Fibroblast of lung (primary cell): ENCODE measurements at regions not wholly inside any gene's neighbourhood (a gene's known extent, or its start where the extent isn't known, plus 50 kb on each side); places are given as distances from the start of the nearest gene placed in this dataset.

Experiments used
- DNase-seq, 2 donors: peaks; one replicate each; pipeline versions ENCODE4 v3.0.0 to v3.0.0-alpha.2; 2010; ENCODE audit warnings: low read depth in 2 of 2
- H2AFZ ChIP-seq: 2 replicates; pipeline ENCODE4 v1.5.1; 2012; ENCODE audit warnings: low read length, control low read depth, inconsistent platforms
- H3K27ac ChIP-seq: 2 replicates; pipeline ENCODE4 v1.5.1; 2011; ENCODE audit warnings: low read length, control low read depth; ENCODE audit not compliant: insufficient read depth
- H3K27me3 ChIP-seq: 2 replicates; pipeline ENCODE4 v1.5.1; 2011; ENCODE audit warnings: mild to moderate bottlenecking, low read length; ENCODE audit not compliant: control insufficient read depth, insufficient read depth
- H3K36me3 ChIP-seq: 2 replicates; pipeline ENCODE4 v1.5.1; 2011; ENCODE audit warnings: low read length; ENCODE audit not compliant: control insufficient read depth, insufficient read depth
- H3K4me1 ChIP-seq: 2 replicates; pipeline ENCODE4 v1.5.1; 2011; ENCODE audit warnings: low read length; ENCODE audit not compliant: control insufficient read depth, insufficient read depth; ENCODE audit errors: extremely low read depth
- H3K4me2 ChIP-seq: 2 replicates; pipeline ENCODE4 v1.5.1; 2011; ENCODE audit warnings: low read length, control low read depth; ENCODE audit not compliant: insufficient read depth; ENCODE audit errors: extremely low read depth
- H3K4me3 ChIP-seq, 4 experiments: fragments of 200-600 bp in 1 of 4; sonication (generic) in 1 of 4; replicated peaks in 1 of 4; 2 replicates each; pipeline ENCODE4 v1.5.1; 2011 to 2016; ENCODE audit warnings: low read length in 4 of 4, low read depth in 3 of 4, mild to moderate bottlenecking in 3 of 4, control low read depth in 2 of 4, inconsistent platforms in 1 of 4, mixed read lengths in 1 of 4; ENCODE audit not compliant: insufficient read depth in 1 of 4; ENCODE audit errors: control extremely low read depth in 1 of 4
- H3K79me2 ChIP-seq: 2 replicates; pipeline ENCODE4 v1.5.1; 2012; ENCODE audit warnings: mild to moderate bottlenecking, low read length, inconsistent platforms; ENCODE audit not compliant: control insufficient read depth, insufficient read depth
- H3K9ac ChIP-seq: 2 replicates; pipeline ENCODE4 v1.5.1; 2011; ENCODE audit warnings: mild to moderate bottlenecking, low read length, control low read depth; ENCODE audit not compliant: insufficient read depth
- H3K9me3 ChIP-seq: 2 replicates; pipeline ENCODE4 v1.5.1; 2012; ENCODE audit warnings: low read depth, low read length; ENCODE audit not compliant: control insufficient read depth, insufficient read depth
- H4K20me1 ChIP-seq: 2 replicates; pipeline ENCODE4 v1.5.1; 2011; ENCODE audit warnings: low read length; ENCODE audit not compliant: control insufficient read depth, insufficient read depth; ENCODE audit errors: extremely low read depth
- EZH2 ChIP-seq: IDR thresholded peaks from 2 replicates; pipeline ENCODE4 v1.5.1; 2012; ENCODE audit warnings: low read length, control low read depth, mild to moderate bottlenecking; ENCODE audit errors: missing control alignments
- TF ChIP-seq, protein P1 (sequence below), 2 donors: IDR thresholded peaks in 1 of 2; conservative IDR thresholded peaks in 1 of 2; 1 replicate in 1 of 2; 2 replicates in 1 of 2; pipeline ENCODE4 v1.5.1; 2011 to 2012; ENCODE audit warnings: low read length in 2 of 2, control low read depth in 1 of 2, inconsistent platforms in 1 of 2, low read depth in 1 of 2, mild to moderate bottlenecking in 1 of 2

GRCh38 chr6:40116832-40117231 lies 182.6 kb upstream of the MOCS1 start:
- no peak overlapping the region for H2AFZ ChIP-seq
- no peaks in the 10 kb centered on the region for H3K79me2 ChIP-seq
- TF ChIP-seq, protein P1, sequence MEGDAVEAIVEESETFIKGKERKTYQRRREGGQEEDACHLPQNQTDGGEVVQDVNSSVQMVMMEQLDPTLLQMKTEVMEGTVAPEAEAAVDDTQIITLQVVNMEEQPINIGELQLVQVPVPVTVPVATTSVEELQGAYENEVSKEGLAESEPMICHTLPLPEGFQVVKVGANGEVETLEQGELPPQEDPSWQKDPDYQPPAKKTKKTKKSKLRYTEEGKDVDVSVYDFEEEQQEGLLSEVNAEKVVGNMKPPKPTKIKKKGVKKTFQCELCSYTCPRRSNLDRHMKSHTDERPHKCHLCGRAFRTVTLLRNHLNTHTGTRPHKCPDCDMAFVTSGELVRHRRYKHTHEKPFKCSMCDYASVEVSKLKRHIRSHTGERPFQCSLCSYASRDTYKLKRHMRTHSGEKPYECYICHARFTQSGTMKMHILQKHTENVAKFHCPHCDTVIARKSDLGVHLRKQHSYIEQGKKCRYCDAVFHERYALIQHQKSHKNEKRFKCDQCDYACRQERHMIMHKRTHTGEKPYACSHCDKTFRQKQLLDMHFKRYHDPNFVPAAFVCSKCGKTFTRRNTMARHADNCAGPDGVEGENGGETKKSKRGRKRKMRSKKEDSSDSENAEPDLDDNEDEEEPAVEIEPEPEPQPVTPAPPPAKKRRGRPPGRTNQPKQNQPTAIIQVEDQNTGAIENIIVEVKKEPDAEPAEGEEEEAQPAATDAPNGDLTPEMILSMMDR (conservative IDR thresholded peaks at IDR 0.05 in 1 of 2, IDR thresholded peaks at IDR 0.05 in 1 of 2; ENCODE audit: low read depth in 1 of 2, low read length in 2 of 2) = no peak
- no peak overlapping the region for H3K9ac ChIP-seq
- H4K20me1 ChIP-seq = no peaks in the 10 kb centered on the region
- H3K9me3 ChIP-seq = no peaks in the 10 kb centered on the region
- H3K4me1 ChIP-seq = no peaks in the 10 kb centered on the region
- H3K27me3 ChIP-seq = no peaks in the 10 kb centered on the region
- H3K4me3 ChIP-seq = no peak overlapping the region
- H3K27ac ChIP-seq = no peak overlapping the region
- no peak overlapping the region for H3K4me2 ChIP-seq
- no peaks in the 10 kb centered on the region for H3K36me3 ChIP-seq
- no peak for DNase-seq

GRCh38 chr6:40112350-40112749 lies 178.1 kb upstream of the MOCS1 start:
- Histone ChIP-seq H4K20me1 (no peaks in the 10 kb centered on the region), H2AFZ (no peak overlapping the region), H3K9me3 (no peaks in the 10 kb centered on the region), H3K9ac (no peak overlapping the region), H3K4me2 (no peak overlapping the region), H3K27me3 (no peaks in the 10 kb centered on the region), H3K4me1 (no peaks in the 10 kb centered on the region), H3K27ac (no peak overlapping the region), H3K79me2 (no peaks in the 10 kb centered on the region), H3K36me3 (no peaks in the 10 kb centered on the region), H3K4me3 (no peak overlapping the region)
- no peak for DNase-seq
- TF ChIP-seq EZH2 = no peak
- TF ChIP-seq, protein P1 (conservative IDR thresholded peaks at IDR 0.05 in 1 of 2, IDR thresholded peaks at IDR 0.05 in 1 of 2; ENCODE audit: low read depth in 1 of 2, low read length in 2 of 2) = no peak

DNA sequence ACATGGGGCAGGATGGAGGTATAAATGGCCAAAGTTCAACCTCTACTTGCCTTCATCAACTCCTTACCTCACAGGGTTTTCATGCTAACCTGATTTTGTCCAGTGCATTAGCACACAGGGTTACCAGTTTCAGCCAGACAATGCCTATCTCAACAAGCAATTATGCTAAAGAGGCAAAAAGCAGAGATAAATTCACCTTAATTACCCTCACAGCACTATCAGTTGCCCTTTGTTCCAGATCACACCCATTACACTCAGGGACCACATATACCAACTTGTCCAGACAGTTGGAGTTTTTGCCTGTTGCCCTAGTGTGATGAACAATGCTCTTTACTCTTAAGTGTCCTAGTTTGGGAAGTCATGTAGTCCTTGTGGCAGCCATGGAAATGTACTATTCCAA lies 174.5 kb upstream of the MOCS1 start:
- H3K27ac ChIP-seq = no peak overlapping the region
- H4K20me1 ChIP-seq = no peaks in the 10 kb centered on the region

More for the DNA sequence above, 174.5 kb upstream of the MOCS1 start:
- H3K4me3 ChIP-seq = no peak overlapping the region
- H3K79me2 ChIP-seq = no peaks in the 10 kb centered on the region
- TF ChIP-seq, protein P1 (conservative IDR thresholded peaks at IDR 0.05 in 1 of 2, IDR thresholded peaks at IDR 0.05 in 1 of 2; ENCODE audit: low read depth in 1 of 2, low read length in 2 of 2) = no peak
- TF ChIP-seq EZH2 = no peak
- no peak overlapping the region for H3K9ac ChIP-seq
- no peaks in the 10 kb centered on the region for H3K4me1 ChIP-seq
- no peak overlapping the region for H2AFZ ChIP-seq
- H3K36me3 ChIP-seq = no peaks in the 10 kb centered on the region
- no peak for DNase-seq
- no peaks in the 10 kb centered on the region for H3K27me3 ChIP-seq
- H3K4me2 ChIP-seq = no peak overlapping the region
- H3K9me3 ChIP-seq = no peaks in the 10 kb centered on the region
